Omental fat pad (tissue), 3 donors: ENCODE measurements at regions not wholly inside any gene's neighbourhood (a gene's known extent, or its start where the extent isn't known, plus 50 kb on each side); places are given as distances from the start of the nearest gene placed in this dataset.

Experiments
- ATAC-seq: fragments of 150-250 bp; one replicate; pipeline ENCODE4 v1.9.1; 2016; ENCODE audit warnings: mild to moderate bottlenecking, moderate library complexity; ENCODE audit not compliant: low FRiP score
- DNase-seq: peaks from one replicate; pipeline ENCODE4 v3.0.0-alpha.2; 2019; ENCODE audit warnings: low spot score
- CTCF ChIP-seq, 3 donors: fragments of 450-650 bp; IDR thresholded peaks; one replicate each; pipeline ENCODE4 v1.5.1; 2016 to 2017; ENCODE audit warnings: antibody characterized with exemption in 3 of 3, mild to moderate bottlenecking in 3 of 3, moderate library complexity in 2 of 3

- ATAC-seq: no peak
- TF ChIP-seq CTCF (IDR thresholded peaks at IDR 0.05): no peak
- no peak for DNase-seq
Measured at GRCh38 chr5:8788246-8788645, 757.6 kb downstream of the SEMA5A start.

GRCh38 chr5:8805653-8806052, 740.2 kb downstream of the SEMA5A start:
- ATAC-seq (no peak), DNase-seq (no peak)
- TF ChIP-seq CTCF (IDR thresholded peaks at IDR 0.05): no peak

DNA sequence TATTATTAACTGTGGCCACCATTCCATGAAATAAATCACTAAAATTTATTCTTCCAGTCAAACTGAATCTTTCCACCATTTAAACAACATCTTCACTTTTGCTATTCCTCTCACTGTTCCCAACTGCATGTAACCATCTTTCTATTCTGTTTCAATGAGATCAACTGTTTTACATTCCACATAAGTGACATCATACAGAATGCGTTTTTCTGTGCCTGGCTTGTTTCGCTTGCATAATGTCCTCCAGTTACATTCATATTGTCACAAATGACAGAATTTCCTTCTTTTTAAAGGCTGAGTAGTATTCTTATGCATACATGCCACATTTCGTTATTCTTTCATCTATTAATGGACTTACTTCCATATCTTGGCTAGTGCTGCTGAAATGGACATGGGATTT, 738.2 kb downstream of the SEMA5A start:
- DNase-seq (no peak), ATAC-seq (no peak)
- TF ChIP-seq CTCF (IDR thresholded peaks at IDR 0.05): no peak

DNA sequence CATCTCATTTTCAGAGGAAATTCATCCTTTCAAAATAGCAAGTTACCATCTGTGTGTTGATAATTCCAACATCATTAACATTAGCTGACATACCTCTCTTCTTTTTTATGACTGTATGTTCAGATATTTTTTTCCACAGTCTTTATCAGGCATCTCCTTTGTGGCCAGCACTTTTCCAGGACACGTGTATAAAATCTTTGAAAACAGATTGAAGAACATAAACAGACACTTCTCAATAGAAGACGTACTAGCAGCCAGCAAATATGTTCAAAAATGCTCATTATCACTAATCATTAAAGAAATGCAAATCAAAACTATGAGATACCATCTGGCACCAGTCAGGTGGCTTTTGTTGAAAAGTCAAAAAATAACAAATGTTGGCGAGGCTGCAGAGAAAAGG, 734.3 kb downstream of the SEMA5A start:
- ATAC-seq (no peak), DNase-seq (no peak)
- no peak for TF ChIP-seq CTCF (IDR thresholded peaks at IDR 0.05)

GRCh38 chr5:8813180-8813579, 732.7 kb downstream of the SEMA5A start:
- ATAC-seq: no peak
- no peak for DNase-seq
- TF ChIP-seq CTCF (IDR thresholded peaks at IDR 0.05): no peak

- ATAC-seq (no peak), DNase-seq (no peak)
- no peak for TF ChIP-seq CTCF (IDR thresholded peaks at IDR 0.05)
Measured at GRCh38 chr5:8814105-8814504, 731.8 kb downstream of the SEMA5A start.

GRCh38 chr5:8824371-8824770, 721.5 kb downstream of the SEMA5A start:
- no peak for ATAC-seq
- no peak for DNase-seq
- no peak for TF ChIP-seq CTCF (IDR thresholded peaks at IDR 0.05)
